Mucosa of stomach (tissue), 1 donor: ENCODE measurements at regions not wholly inside any gene's neighbourhood (a gene's known extent, or its start where the extent isn't known, plus 50 kb on each side); places are given as distances from the start of the nearest gene placed in this dataset.

ENCODE experiments used
- H3K27me3 ChIP-seq: one replicate; pipeline ENCODE4 v1.7.0; 2013; ENCODE audit warnings: mild to moderate bottlenecking, low read length; ENCODE audit not compliant: control insufficient read depth, insufficient read depth
- H3K36me3 ChIP-seq: one replicate; pipeline ENCODE4 v1.7.0; 2013; ENCODE audit warnings: low read length; ENCODE audit not compliant: control insufficient read depth, insufficient read depth
- H3K4me1 ChIP-seq: one replicate; pipeline ENCODE4 v1.7.0; 2013; ENCODE audit warnings: mild to moderate bottlenecking, low read length; ENCODE audit not compliant: control insufficient read depth, insufficient read depth
- H3K4me3 ChIP-seq: one replicate; pipeline ENCODE4 v1.7.0; 2013; ENCODE audit warnings: low read length
- H3K9ac ChIP-seq: one replicate; pipeline ENCODE4 v1.7.0; 2013; ENCODE audit warnings: mild to moderate bottlenecking, low read length, moderate library complexity
- H3K9me3 ChIP-seq: one replicate; pipeline ENCODE4 v1.7.0; 2013; ENCODE audit warnings: mild to moderate bottlenecking, low read length, moderate library complexity; ENCODE audit not compliant: control insufficient read depth
- donor health status: Pancreatic carcinoma.

GRCh38 chr15:69648775-69649735, 196.4 kb downstream of the RPLP1 start:
- Histone ChIP-seq H3K9ac (no peak overlapping the region), H3K4me1 (no peaks in the 10 kb centered on the region), H3K27me3 (no peaks in the 10 kb centered on the region), H3K9me3 (no peaks in the 10 kb centered on the region), H3K4me3 (no peak overlapping the region), H3K36me3 (no peaks in the 10 kb centered on the region)

GRCh38 chr15:69652293-69652692, 199.7 kb downstream of the RPLP1 start:
- Histone ChIP-seq H3K27me3 (no peaks in the 10 kb centered on the region), H3K9ac (no peak overlapping the region), H3K4me3 (no peak overlapping the region), H3K36me3 (no peaks in the 10 kb centered on the region), H3K4me1 (no peaks in the 10 kb centered on the region), H3K9me3 (no peaks in the 10 kb centered on the region)

GRCh38 chr15:69652751-69653305, 200.2 kb downstream of the RPLP1 start:
- Histone ChIP-seq H3K9ac (no peak overlapping the region), H3K27me3 (no peaks in the 10 kb centered on the region), H3K4me3 (no peak overlapping the region), H3K4me1 (no peaks in the 10 kb centered on the region), H3K36me3 (no peaks in the 10 kb centered on the region), H3K9me3 (no peaks in the 10 kb centered on the region)

- no peak overlapping the region for H3K4me3 ChIP-seq
- H3K9ac ChIP-seq = no peak overlapping the region
- H3K4me1 ChIP-seq = no peaks in the 10 kb centered on the region
- no peaks in the 10 kb centered on the region for H3K27me3 ChIP-seq
- H3K9me3 ChIP-seq = no peaks in the 10 kb centered on the region
- no peaks in the 10 kb centered on the region for H3K36me3 ChIP-seq
These were observed 200.7 kb downstream of the RPLP1 start for GRCh38 chr15:69653306-69653705.

- no peaks in the 10 kb centered on the region for H3K9me3 ChIP-seq
- no peaks in the 10 kb centered on the region for H3K27me3 ChIP-seq
- no peaks in the 10 kb centered on the region for H3K4me1 ChIP-seq
- no peak overlapping the region for H3K4me3 ChIP-seq
- no peaks in the 10 kb centered on the region for H3K36me3 ChIP-seq
- no peak overlapping the region for H3K9ac ChIP-seq
These were observed 201.2 kb downstream of the RPLP1 start for GRCh38 chr15:69653846-69654245.

- Histone ChIP-seq H3K27me3 (peaks cover 5% of the 10 kb centered on the region), H3K4me3 (no peak overlapping the region), H3K9me3 (no peaks in the 10 kb centered on the region), H3K9ac (no peak overlapping the region), H3K4me1 (no peaks in the 10 kb centered on the region), H3K36me3 (no peaks in the 10 kb centered on the region)
These were observed 203.8 kb downstream of the RPLP1 start for GRCh38 chr15:69656271-69657030.

- peaks cover 5% of the 10 kb centered on the region for H3K27me3 ChIP-seq
- H3K36me3 ChIP-seq = no peaks in the 10 kb centered on the region
- H3K9me3 ChIP-seq = no peaks in the 10 kb centered on the region
These were observed 205.0 kb downstream of the RPLP1 start for GRCh38 chr15:69657626-69658025.

GRCh38 chr15:69658411-69658945, 205.9 kb downstream of the RPLP1 start:
- Histone ChIP-seq H3K9me3 (no peaks in the 10 kb centered on the region), H3K9ac (no peak overlapping the region), H3K4me3 (no peak overlapping the region), H3K36me3 (no peaks in the 10 kb centered on the region), H3K4me1 (no peaks in the 10 kb centered on the region), H3K27me3 (peaks cover 5% of the 10 kb centered on the region)

More at GRCh38 chr15:69657626-69658025, 205.0 kb downstream of the RPLP1 start:
- no peak overlapping the region for H3K9ac ChIP-seq
- H3K4me1 ChIP-seq = no peaks in the 10 kb centered on the region
- no peak overlapping the region for H3K4me3 ChIP-seq

- Histone ChIP-seq H3K27me3 (peaks cover 12% of the 10 kb centered on the region), H3K4me1 (no peaks in the 10 kb centered on the region), H3K9me3 (no peaks in the 10 kb centered on the region), H3K4me3 (no peak overlapping the region), H3K9ac (no peak overlapping the region), H3K36me3 (no peaks in the 10 kb centered on the region)
These were observed 206.9 kb downstream of the RPLP1 start for GRCh38 chr15:69659454-69660050.

GRCh38 chr15:69660114-69660513, 207.5 kb downstream of the RPLP1 start:
- H3K9ac ChIP-seq = no peak overlapping the region
- H3K9me3 ChIP-seq = no peaks in the 10 kb centered on the region
- H3K4me3 ChIP-seq = no peak overlapping the region
- H3K27me3 ChIP-seq = peaks cover 12% of the 10 kb centered on the region
- H3K36me3 ChIP-seq = no peaks in the 10 kb centered on the region
- H3K4me1 ChIP-seq = no peaks in the 10 kb centered on the region

GRCh38 chr15:69660658-69661405, 208.2 kb downstream of the RPLP1 start:
- Histone ChIP-seq H3K27me3 (peaks cover 12% of the 10 kb centered on the region), H3K36me3 (no peaks in the 10 kb centered on the region), H3K4me1 (peaks cover under 1% of the 10 kb centered on the region), H3K4me3 (no peak overlapping the region), H3K9me3 (no peaks in the 10 kb centered on the region), H3K9ac (no peak overlapping the region)
